Colonic mucosa (tissue), 4 donors: ENCODE measurements at regions not wholly inside any gene's neighbourhood (a gene's known extent, or its start where the extent isn't known, plus 50 kb on each side); places are given as distances from the start of the nearest gene placed in this dataset.

Source experiments
- DNase-seq: peaks from one replicate; pipeline ENCODE4 v3.0.0-alpha.2; 2020
- H3K27ac ChIP-seq: fragments of 200-600 bp; one replicate; pipeline ENCODE4 v1.8.0; 2021
- H3K27me3 ChIP-seq: fragments of 200-600 bp; one replicate; pipeline ENCODE4 v1.8.0; 2021
- H3K36me3 ChIP-seq: fragments of 200-600 bp; one replicate; pipeline ENCODE4 v1.8.0; 2021
- H3K4me1 ChIP-seq: fragments of 200-600 bp; one replicate; pipeline ENCODE4 v1.8.0; 2021; ENCODE audit warnings: mild to moderate bottlenecking
- H3K4me3 ChIP-seq: fragments of 200-600 bp; one replicate; pipeline ENCODE4 v1.8.0; 2021
- H3K9ac ChIP-seq, 2 donors: one replicate each; pipeline ENCODE4 v1.7.0; 2013; ENCODE audit warnings: control low read depth in 2 of 2, low read depth in 2 of 2, low read length in 2 of 2
- H3K9me3 ChIP-seq: fragments of 200-600 bp; one replicate; pipeline ENCODE4 v1.8.0; 2021
- CTCF ChIP-seq: fragments of 200-600 bp; IDR thresholded peaks from one replicate; pipeline ENCODE4 v1.8.0; 2022; ENCODE audit warnings: antibody characterized with exemption, mild to moderate bottlenecking
- intact Hi-C: fragments of 100-400 bp; cut with DNase I; formaldehyde crosslinking; loops from one replicate; pipeline ENCODE4 v1.14.1; 2022
- donor health status: healthy.
- donor health status: DM: no; HTN: no; CAD: no.
- donor health status: DM: no; HTN: no; CAD: no.

DNA sequence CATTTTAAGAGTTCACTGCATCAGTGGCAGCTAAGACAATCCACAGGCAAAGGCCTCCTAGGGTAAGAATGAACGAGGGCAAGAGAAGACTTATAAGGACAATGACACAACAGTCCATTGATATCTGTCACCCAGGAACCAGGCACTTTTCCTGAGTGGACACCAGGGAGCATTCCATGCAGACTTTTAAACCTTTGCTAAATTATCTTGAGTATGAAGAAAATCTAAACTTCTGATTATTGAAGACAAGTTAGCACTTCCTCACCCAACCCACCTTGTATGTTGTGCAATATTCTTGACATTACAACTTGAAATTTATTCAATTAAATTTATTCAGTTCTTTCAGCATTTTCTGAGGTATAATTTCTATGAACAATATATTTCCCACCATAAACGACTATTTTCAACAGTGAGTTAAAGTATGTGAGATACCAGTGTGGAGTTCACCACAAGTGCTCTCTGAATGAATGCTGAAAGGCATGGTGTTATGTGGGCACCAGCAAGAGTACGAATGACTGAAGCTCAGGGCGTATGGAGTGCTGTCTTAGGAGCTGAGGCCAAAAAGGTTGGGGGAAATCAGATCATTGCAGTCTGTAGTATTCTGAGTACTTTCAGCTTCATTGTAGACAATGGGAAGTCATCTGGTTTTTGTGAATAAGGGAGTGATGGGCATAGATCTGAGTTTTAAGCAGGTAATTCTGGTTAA, 124.3 kb upstream of the LMNTD1 start:
- Histone ChIP-seq H3K9ac (no peak overlapping the region), H3K4me1 (no peaks in the 10 kb centered on the region), H3K27ac (no peak overlapping the region), H3K27me3 (no peaks in the 10 kb centered on the region), H3K36me3 (no peaks in the 10 kb centered on the region), H3K4me3 (no peak overlapping the region), H3K9me3 (no peaks in the 10 kb centered on the region)
- no peak for DNase-seq
- no peak for TF ChIP-seq CTCF
- intact Hi-C loops, result loop anchor here (10.0 kb wide), 1 partner anchor 347 kb away; no protein-coding TSS in a partner anchor

DNA sequence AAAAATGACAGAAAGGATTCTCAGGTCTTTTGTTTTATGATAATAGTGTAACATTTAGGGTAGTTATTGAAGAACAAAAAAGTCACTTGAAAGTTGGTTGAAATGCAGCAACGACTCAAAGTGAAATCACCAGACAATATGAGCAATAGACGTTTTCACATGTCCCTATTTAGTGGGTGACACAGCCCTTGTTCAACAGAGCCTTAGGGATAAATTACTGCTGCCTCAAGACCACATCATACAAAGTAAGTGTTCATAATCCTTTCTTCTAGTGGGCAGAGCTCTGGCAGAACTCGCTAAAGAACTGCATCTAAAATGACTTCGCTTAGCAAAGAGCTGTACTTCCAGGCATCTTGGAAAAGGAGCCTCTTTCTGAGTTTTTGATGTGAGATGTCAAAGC, 128.5 kb upstream of the LMNTD1 start:
- no peak overlapping the region for H3K9ac ChIP-seq
- no peak for TF ChIP-seq CTCF
- no peaks in the 10 kb centered on the region for H3K27me3 ChIP-seq
- no peaks in the 10 kb centered on the region for H3K4me1 ChIP-seq
- H3K27ac ChIP-seq, result no peak overlapping the region
- DNase-seq, result no peak
- no peaks in the 10 kb centered on the region for H3K9me3 ChIP-seq
- no peaks in the 10 kb centered on the region for H3K36me3 ChIP-seq
- no peak overlapping the region for H3K4me3 ChIP-seq
- intact Hi-C loops, result no loop called here

DNA sequence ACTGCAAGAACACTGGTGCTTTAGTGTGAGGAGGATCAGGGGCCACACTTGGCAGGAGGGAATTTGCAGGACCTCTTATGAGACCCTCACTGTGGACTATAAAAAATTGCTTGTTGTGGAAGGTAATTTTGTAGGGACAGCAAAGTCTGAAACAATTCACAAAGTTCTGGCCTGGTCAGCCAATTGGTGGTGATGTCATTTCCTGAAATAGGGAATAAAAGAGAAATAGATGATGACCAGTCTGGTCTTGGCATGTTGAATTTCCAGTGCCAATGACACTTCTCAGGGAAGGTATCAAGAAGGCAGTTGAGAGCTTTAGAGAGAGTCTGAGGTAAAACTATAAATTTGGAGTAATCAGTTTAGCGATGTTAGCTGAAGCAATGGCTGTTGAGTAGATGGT, 129.3 kb upstream of the LMNTD1 start:
- no peaks in the 10 kb centered on the region for H3K9me3 ChIP-seq
- no peaks in the 10 kb centered on the region for H3K4me1 ChIP-seq
- no peak for DNase-seq
- H3K36me3 ChIP-seq, result no peaks in the 10 kb centered on the region
- no peak for TF ChIP-seq CTCF
- intact Hi-C loops, result no loop called here
- no peak overlapping the region for H3K27ac ChIP-seq
- H3K27me3 ChIP-seq, result no peaks in the 10 kb centered on the region
- no peak overlapping the region for H3K4me3 ChIP-seq
- H3K9ac ChIP-seq, result no peak overlapping the region

DNA sequence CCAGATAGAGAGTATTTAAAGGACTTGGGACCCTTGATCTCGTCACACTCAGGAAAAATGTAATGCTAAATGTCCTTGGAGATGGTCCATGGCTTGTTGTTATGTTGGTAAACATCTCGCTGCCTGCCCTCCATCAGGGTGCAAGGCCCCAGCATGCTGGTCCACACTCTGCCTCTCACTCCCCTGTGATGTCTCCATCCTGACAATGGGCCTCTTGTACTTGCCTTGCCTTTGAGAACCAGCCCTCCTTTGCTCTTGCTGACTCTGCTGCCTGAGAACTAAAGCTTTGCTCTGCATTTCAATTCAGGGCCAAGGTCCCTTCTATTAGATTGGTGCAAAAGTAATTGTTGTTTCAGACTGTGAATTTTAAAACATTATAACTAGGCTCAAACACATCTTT, 131.0 kb upstream of the LMNTD1 start:
- DNase-seq, result no peak
- no peaks in the 10 kb centered on the region for H3K27me3 ChIP-seq
- H3K27ac ChIP-seq, result no peak overlapping the region
- H3K9ac ChIP-seq, result no peak overlapping the region
- H3K36me3 ChIP-seq, result no peaks in the 10 kb centered on the region
- no peak for TF ChIP-seq CTCF
- no peak overlapping the region for H3K4me3 ChIP-seq
- H3K9me3 ChIP-seq, result no peaks in the 10 kb centered on the region
- no peaks in the 10 kb centered on the region for H3K4me1 ChIP-seq
- intact Hi-C loops, result no loop called here

- DNase-seq, result no peak
- TF ChIP-seq CTCF, result no peak
These were observed 133.3 kb upstream of the LMNTD1 start for GRCh38 chr12:25686351-25686750.

More at GRCh38 chr12:25686351-25686750, 133.3 kb upstream of the LMNTD1 start:
- no peak overlapping the region for H3K9ac ChIP-seq
- no peaks in the 10 kb centered on the region for H3K27me3 ChIP-seq
- H3K27ac ChIP-seq, result no peak overlapping the region
- no peaks in the 10 kb centered on the region for H3K9me3 ChIP-seq
- no peaks in the 10 kb centered on the region for H3K4me1 ChIP-seq
- H3K36me3 ChIP-seq, result no peaks in the 10 kb centered on the region
- intact Hi-C loops, result no loop called here
- no peak overlapping the region for H3K4me3 ChIP-seq
